ENCODE measurements at regions not wholly inside any gene's neighbourhood (a gene's known extent, or its start where the extent isn't known, plus 50 kb on each side); places are given as distances from the start of the nearest gene placed in this dataset.

- H3K27ac Mint-ChIP-seq, result no peak overlapping the region
- no peaks in the 10 kb centered on the region for H3K9me3 Mint-ChIP-seq
- no peaks in the 10 kb centered on the region for H3K27me3 Mint-ChIP-seq
- no peaks in the 10 kb centered on the region for H3K36me3 Mint-ChIP-seq
- no peak for DNase-seq
- no peak for ATAC-seq (ENCODE audit: low read depth)
- POLR2A ChIA-PET, result no interaction called here
- no peaks in the 10 kb centered on the region for H3K4me1 Mint-ChIP-seq
- H3K4me3 Mint-ChIP-seq, result no peak overlapping the region
Measured at GRCh38 chr2:122885436-122885835, 1130.0 kb downstream of the TSN start.

GRCh38 chr2:122886479-122887145, 1131.2 kb downstream of the TSN start:
- H3K9me3 Mint-ChIP-seq, result no peaks in the 10 kb centered on the region
- no peak overlapping the region for H3K27ac Mint-ChIP-seq
- ATAC-seq (ENCODE audit: low read depth) (no peak), DNase-seq (no peak)
- no peaks in the 10 kb centered on the region for H3K36me3 Mint-ChIP-seq
- POLR2A ChIA-PET, result no interaction called here
- H3K4me3 Mint-ChIP-seq, result no peak overlapping the region
- no peaks in the 10 kb centered on the region for H3K27me3 Mint-ChIP-seq
- H3K4me1 Mint-ChIP-seq, result no peaks in the 10 kb centered on the region

- no peak for DNase-seq
- no peak for ATAC-seq (ENCODE audit: low read depth)
- Mint-ChIP-seq H3K36me3 (no peaks in the 10 kb centered on the region), H3K27me3 (no peaks in the 10 kb centered on the region), H3K27ac (no peak overlapping the region), H3K4me3 (no peak overlapping the region), H3K4me1 (no peaks in the 10 kb centered on the region), H3K9me3 (no peaks in the 10 kb centered on the region)
- POLR2A ChIA-PET, result no interaction called here
Measured at GRCh38 chr2:122899614-122900013, 1125.5 kb upstream of the CNTNAP5 start.

GRCh38 chr2:122905431-122905830, 1119.7 kb upstream of the CNTNAP5 start:
- H3K27me3 Mint-ChIP-seq, result no peaks in the 10 kb centered on the region
- H3K27ac Mint-ChIP-seq, result no peak overlapping the region
- no peaks in the 10 kb centered on the region for H3K4me1 Mint-ChIP-seq
- H3K4me3 Mint-ChIP-seq, result no peak overlapping the region
- H3K9me3 Mint-ChIP-seq, result no peaks in the 10 kb centered on the region
- DNase-seq, result no peak
- POLR2A ChIA-PET, result no interaction called here
- H3K36me3 Mint-ChIP-seq, result no peaks in the 10 kb centered on the region
- no peak for ATAC-seq (ENCODE audit: low read depth)

- Mint-ChIP-seq H3K4me3 (no peak overlapping the region), H3K27ac (no peak overlapping the region), H3K9me3 (peaks cover 6% of the 10 kb centered on the region), H3K4me1 (no peaks in the 10 kb centered on the region), H3K27me3 (no peaks in the 10 kb centered on the region), H3K36me3 (no peaks in the 10 kb centered on the region)
- DNase-seq, result no peak
- POLR2A ChIA-PET, result no interaction called here
- no peak for ATAC-seq (ENCODE audit: low read depth)
Measured at GRCh38 chr2:122908159-122908558, 1116.9 kb upstream of the CNTNAP5 start.

- ATAC-seq (ENCODE audit: low read depth), result no peak
- no peak overlapping the region for H3K4me3 Mint-ChIP-seq
Measured at GRCh38 chr2:122927197-122927596, 1097.9 kb upstream of the CNTNAP5 start.

GRCh38 chr2:122927710-122928557, 1097.2 kb upstream of the CNTNAP5 start:
- no peak overlapping the region for H3K27ac Mint-ChIP-seq
- no peaks in the 10 kb centered on the region for H3K4me1 Mint-ChIP-seq
- peaks cover 10% of the 10 kb centered on the region for H3K9me3 Mint-ChIP-seq
- H3K4me3 Mint-ChIP-seq, result no peak overlapping the region
- POLR2A ChIA-PET, result no interaction called here
- no peaks in the 10 kb centered on the region for H3K36me3 Mint-ChIP-seq
- DNase-seq, result no peak
- no peaks in the 10 kb centered on the region for H3K27me3 Mint-ChIP-seq
- no peak for ATAC-seq (ENCODE audit: low read depth)

More at GRCh38 chr2:122927197-122927596, 1097.9 kb upstream of the CNTNAP5 start:
- DNase-seq, result no peak
- POLR2A ChIA-PET, result no interaction called here
- Mint-ChIP-seq H3K4me1 (no peaks in the 10 kb centered on the region), H3K27ac (no peak overlapping the region), H3K9me3 (peaks cover 12% of the 10 kb centered on the region), H3K36me3 (no peaks in the 10 kb centered on the region), H3K27me3 (no peaks in the 10 kb centered on the region)

GRCh38 chr2:122929347-122929746, 1095.7 kb upstream of the CNTNAP5 start:
- H3K27ac Mint-ChIP-seq, result no peak overlapping the region
- H3K9me3 Mint-ChIP-seq, result peaks cover 12% of the 10 kb centered on the region
- no peaks in the 10 kb centered on the region for H3K4me1 Mint-ChIP-seq
- ATAC-seq (ENCODE audit: low read depth) (no peak), DNase-seq (no peak)
- no peaks in the 10 kb centered on the region for H3K36me3 Mint-ChIP-seq
- no peaks in the 10 kb centered on the region for H3K27me3 Mint-ChIP-seq
- H3K4me3 Mint-ChIP-seq, result no peak overlapping the region
- POLR2A ChIA-PET, result no interaction called here

- H3K27ac Mint-ChIP-seq, result no peak overlapping the region
- no peaks in the 10 kb centered on the region for H3K27me3 Mint-ChIP-seq
- ATAC-seq (ENCODE audit: low read depth), result no peak
- DNase-seq, result no peak
- H3K36me3 Mint-ChIP-seq, result no peaks in the 10 kb centered on the region
- no peaks in the 10 kb centered on the region for H3K4me1 Mint-ChIP-seq
- H3K4me3 Mint-ChIP-seq, result no peak overlapping the region
- POLR2A ChIA-PET, result no interaction called here
- peaks cover 2% of the 10 kb centered on the region for H3K9me3 Mint-ChIP-seq
Measured at GRCh38 chr2:122935506-122935905, 1089.6 kb upstream of the CNTNAP5 start.

GRCh38 chr2:122939796-122940195, 1085.3 kb upstream of the CNTNAP5 start:
- DNase-seq (no peak), ATAC-seq (ENCODE audit: low read depth) (no peak)
- Mint-ChIP-seq H3K4me1 (no peaks in the 10 kb centered on the region), H3K9me3 (no peaks in the 10 kb centered on the region), H3K27me3 (no peaks in the 10 kb centered on the region), H3K36me3 (no peaks in the 10 kb centered on the region), H3K4me3 (no peak overlapping the region), H3K27ac (no peak overlapping the region)
- POLR2A ChIA-PET, result no interaction called here

GRCh38 chr2:122949523-122949922, 1075.6 kb upstream of the CNTNAP5 start:
- no peak for ATAC-seq (ENCODE audit: low read depth)
- Mint-ChIP-seq H3K4me3 (no peak overlapping the region), H3K36me3 (no peaks in the 10 kb centered on the region)

GRCh38 chr2:122955776-122956175, 1069.3 kb upstream of the CNTNAP5 start:
- H3K36me3 Mint-ChIP-seq, result no peaks in the 10 kb centered on the region
- no peak for ATAC-seq (ENCODE audit: low read depth)
- no peak overlapping the region for H3K27ac Mint-ChIP-seq
- H3K4me3 Mint-ChIP-seq, result no peak overlapping the region
- no peak for DNase-seq
- no peaks in the 10 kb centered on the region for H3K27me3 Mint-ChIP-seq
- no peaks in the 10 kb centered on the region for H3K4me1 Mint-ChIP-seq
- H3K9me3 Mint-ChIP-seq, result peaks cover 4% of the 10 kb centered on the region
- POLR2A ChIA-PET, result no interaction called here

More at GRCh38 chr2:122949523-122949922, 1075.6 kb upstream of the CNTNAP5 start:
- Mint-ChIP-seq H3K9me3 (peaks cover 3% of the 10 kb centered on the region), H3K4me1 (no peaks in the 10 kb centered on the region), H3K27me3 (no peaks in the 10 kb centered on the region), H3K27ac (no peak overlapping the region)
- POLR2A ChIA-PET, result no interaction called here
- no peak for DNase-seq

- Mint-ChIP-seq H3K9me3 (peaks cover 4% of the 10 kb centered on the region), H3K4me1 (no peaks in the 10 kb centered on the region), H3K4me3 (no peak overlapping the region), H3K27ac (no peak overlapping the region), H3K36me3 (no peaks in the 10 kb centered on the region), H3K27me3 (no peaks in the 10 kb centered on the region)
- POLR2A ChIA-PET, result no interaction called here
- no peak for ATAC-seq (ENCODE audit: low read depth)
- no peak for DNase-seq
Measured at GRCh38 chr2:122960759-122961641, 1064.1 kb upstream of the CNTNAP5 start.
